Stimulated activated naive B cell treated with anti-CD40 and anti-IgM and Interleukin-4, amounts not matched to agents 10 μg/mL and 1 μg/mL and 100 μg/mL, for 72 hours (primary cell): ENCODE measurements at regions not wholly inside any gene's neighbourhood (a gene's known extent, or its start where the extent isn't known, plus 50 kb on each side); places are given as distances from the start of the nearest gene placed in this dataset.
"Not testable (repeated sequence)": the region's sequence is repeated elsewhere in the genome, so short reads cannot be mapped to it uniquely, and the experiment has no call there.

Source experiments
- ATAC-seq, 2 donors: fragments of 150-1000 bp; cut with Tn5 transposase; replicated peaks; 2 replicates each; pipeline ENCODE4 v1.10.0; 2021; ENCODE audit warnings: moderate library complexity in 1 of 2
- DNase-seq: peaks from one replicate; pipeline ENCODE4 v3.0.0; 2021
- H3K27ac Mint-ChIP-seq: one replicate; pipeline ENCODE4 v1.8.0; 2022; ENCODE audit warnings: mild to moderate bottlenecking, mixed read lengths
- H3K27me3 Mint-ChIP-seq, 2 donors: one replicate each; pipeline ENCODE4 v1.8.0; 2022; ENCODE audit warnings: mixed read lengths in 2 of 2
- H3K36me3 Mint-ChIP-seq, 2 donors: one replicate each; pipeline ENCODE4 v1.8.0; 2022; ENCODE audit warnings: mixed read lengths in 2 of 2, mild to moderate bottlenecking in 1 of 2
- H3K4me1 Mint-ChIP-seq, 2 donors: one replicate each; pipeline ENCODE4 v1.8.0; 2022; ENCODE audit warnings: mixed read lengths in 2 of 2, mild to moderate bottlenecking in 1 of 2
- H3K4me3 Mint-ChIP-seq, 2 donors: one replicate each; pipeline ENCODE4 v1.8.0; 2022; ENCODE audit warnings: mild to moderate bottlenecking in 2 of 2, mixed read lengths in 2 of 2, moderate library complexity in 1 of 2
- H3K9me3 Mint-ChIP-seq, 2 donors: one replicate each; pipeline ENCODE4 v1.8.0; 2022; ENCODE audit warnings: mixed read lengths in 2 of 2, mild to moderate bottlenecking in 1 of 2

GRCh38 chr16:66028510-66029216 lies 337.8 kb upstream of the CDH5 start:
- Mint-ChIP-seq H3K36me3 (no peaks in the 10 kb centered on the region), H3K4me3 (no peak overlapping the region), H3K27ac (no peak overlapping the region), H3K9me3 (peaks cover 7 to 18% of the 10 kb centered on the region in 2 donors), H3K27me3 (no peaks in the 10 kb centered on the region), H3K4me1 (no peaks in the 10 kb centered on the region)
- DNase-seq (no peak), ATAC-seq (no peak)

GRCh38 chr16:66026787-66027330 lies 339.6 kb upstream of the CDH5 start:
- H3K27me3 Mint-ChIP-seq, result peaks cover 0 to 6% of the 10 kb centered on the region in 2 donors
- peaks cover 7 to 18% of the 10 kb centered on the region in 2 donors for H3K9me3 Mint-ChIP-seq
- no peaks in the 10 kb centered on the region for H3K4me1 Mint-ChIP-seq
- no peak overlapping the region for H3K27ac Mint-ChIP-seq
- H3K4me3 Mint-ChIP-seq, result no peak overlapping the region
- no peaks in the 10 kb centered on the region for H3K36me3 Mint-ChIP-seq
- DNase-seq, result no peak
- ATAC-seq, result no peak

GRCh38 chr16:66026211-66026610 lies 340.3 kb upstream of the CDH5 start:
- H3K4me1 Mint-ChIP-seq, result no peaks in the 10 kb centered on the region
- H3K36me3 Mint-ChIP-seq, result no peaks in the 10 kb centered on the region
- H3K27ac Mint-ChIP-seq, result no peak overlapping the region
- peaks cover 7 to 18% of the 10 kb centered on the region in 2 donors for H3K9me3 Mint-ChIP-seq
- H3K27me3 Mint-ChIP-seq, result peaks cover 0 to 9% of the 10 kb centered on the region in 2 donors
- H3K4me3 Mint-ChIP-seq, result no peak overlapping the region
- DNase-seq (no peak), ATAC-seq (no peak)

GRCh38 chr16:66025751-66026150 lies 340.7 kb upstream of the CDH5 start:
- ATAC-seq (no peak), DNase-seq (no peak)
- peaks cover 7 to 18% of the 10 kb centered on the region in 2 donors for H3K9me3 Mint-ChIP-seq
- no peak overlapping the region for H3K27ac Mint-ChIP-seq
- H3K27me3 Mint-ChIP-seq, result peaks cover 0 to 9% of the 10 kb centered on the region in 2 donors
- H3K4me1 Mint-ChIP-seq, result no peaks in the 10 kb centered on the region
- no peaks in the 10 kb centered on the region for H3K36me3 Mint-ChIP-seq
- no peak overlapping the region for H3K4me3 Mint-ChIP-seq

- H3K4me3 Mint-ChIP-seq, ATAC-seq, H3K4me1 Mint-ChIP-seq: not testable (repeated sequence)
Observed at GRCh38 chr16:66024567-66024966, 341.9 kb upstream of the CDH5 start.

GRCh38 chr16:66023481-66023880 lies 343.0 kb upstream of the CDH5 start:
- H3K27me3 Mint-ChIP-seq, result peaks cover 0 to 9% of the 10 kb centered on the region in 2 donors
- DNase-seq, result no peak
- no peak for ATAC-seq
- no peaks in the 10 kb centered on the region for H3K36me3 Mint-ChIP-seq
- no peaks in the 10 kb centered on the region for H3K4me1 Mint-ChIP-seq
- no peak overlapping the region for H3K4me3 Mint-ChIP-seq
- peaks cover 7 to 18% of the 10 kb centered on the region in 2 donors for H3K9me3 Mint-ChIP-seq
- no peak overlapping the region for H3K27ac Mint-ChIP-seq

More at GRCh38 chr16:66024567-66024966, 341.9 kb upstream of the CDH5 start:
- not testable (repeated sequence) for H3K27me3 Mint-ChIP-seq, DNase-seq, H3K27ac Mint-ChIP-seq, H3K36me3 Mint-ChIP-seq
- H3K9me3 Mint-ChIP-seq, result peaks cover 7 to 18% of the 10 kb centered on the region in 2 donors

- ATAC-seq, result peak in 1 of 2 donors; percentile 57
- Mint-ChIP-seq H3K36me3 (no peaks in the 10 kb centered on the region), H3K4me3 (no peak overlapping the region), H3K27ac (no peak overlapping the region), H3K4me1 (no peaks in the 10 kb centered on the region), H3K27me3 (peaks cover 0 to 9% of the 10 kb centered on the region in 2 donors), H3K9me3 (peaks cover 7 to 11% of the 10 kb centered on the region in 2 donors)
- no peak for DNase-seq
Observed at GRCh38 chr16:66020642-66021041, 345.8 kb upstream of the CDH5 start.

- no peaks in the 10 kb centered on the region for H3K4me1 Mint-ChIP-seq
- H3K27me3 Mint-ChIP-seq, result peaks cover 0 to 9% of the 10 kb centered on the region in 2 donors
- no peak for DNase-seq
- H3K9me3 Mint-ChIP-seq, result peaks cover 7 to 10% of the 10 kb centered on the region in 2 donors
- no peak overlapping the region for H3K4me3 Mint-ChIP-seq
- H3K36me3 Mint-ChIP-seq, result no peaks in the 10 kb centered on the region
- no peak for ATAC-seq
- H3K27ac Mint-ChIP-seq, result no peak overlapping the region
Observed at GRCh38 chr16:66020046-66020445, 346.4 kb upstream of the CDH5 start.

GRCh38 chr16:66019502-66019901 lies 347.0 kb upstream of the CDH5 start:
- H3K27me3 Mint-ChIP-seq, H3K27ac Mint-ChIP-seq, H3K4me3 Mint-ChIP-seq, H3K4me1 Mint-ChIP-seq, H3K36me3 Mint-ChIP-seq, H3K9me3 Mint-ChIP-seq, ATAC-seq, DNase-seq: not testable (repeated sequence)

- ATAC-seq (no peak), DNase-seq (no peak)
- Mint-ChIP-seq H3K36me3 (no peaks in the 10 kb centered on the region), H3K27ac (no peak overlapping the region), H3K4me1 (no peaks in the 10 kb centered on the region), H3K9me3 (no peaks in the 10 kb centered on the region), H3K4me3 (no peak overlapping the region), H3K27me3 (peaks cover 0 to 6% of the 10 kb centered on the region in 2 donors)
Observed at GRCh38 chr16:66014221-66014620, 352.3 kb upstream of the CDH5 start.

- H3K27ac Mint-ChIP-seq, result no peak overlapping the region
Observed at GRCh38 chr16:66013486-66013885, 353.0 kb upstream of the CDH5 start.

GRCh38 chr16:66008136-66008535 lies 358.4 kb upstream of the CDH5 start:
- Mint-ChIP-seq H3K9me3 (no peaks in the 10 kb centered on the region), H3K27me3 (no peaks in the 10 kb centered on the region), H3K4me1 (no peaks in the 10 kb centered on the region), H3K4me3 (no peak overlapping the region), H3K27ac (no peak overlapping the region), H3K36me3 (no peaks in the 10 kb centered on the region)
- DNase-seq (no peak), ATAC-seq (no peak)

More at GRCh38 chr16:66013486-66013885, 353.0 kb upstream of the CDH5 start:
- Mint-ChIP-seq H3K36me3 (no peaks in the 10 kb centered on the region), H3K4me1 (no peaks in the 10 kb centered on the region), H3K9me3 (no peaks in the 10 kb centered on the region), H3K27me3 (peaks cover 0 to 6% of the 10 kb centered on the region in 2 donors), H3K4me3 (no peak overlapping the region)
- no peak for ATAC-seq
- no peak for DNase-seq

GRCh38 chr16:66007717-66008116 lies 358.8 kb upstream of the CDH5 start:
- Mint-ChIP-seq H3K27me3 (no peaks in the 10 kb centered on the region), H3K4me3 (no peak overlapping the region), H3K9me3 (no peaks in the 10 kb centered on the region), H3K4me1 (no peaks in the 10 kb centered on the region), H3K36me3 (no peaks in the 10 kb centered on the region), H3K27ac (no peak overlapping the region)
- ATAC-seq, result no peak
- no peak for DNase-seq

GRCh38 chr16:66006485-66006884 lies 360.0 kb upstream of the CDH5 start:
- Mint-ChIP-seq H3K4me1 (no peaks in the 10 kb centered on the region), H3K27ac (no peak overlapping the region), H3K27me3 (no peaks in the 10 kb centered on the region), H3K9me3 (no peaks in the 10 kb centered on the region), H3K4me3 (no peak overlapping the region), H3K36me3 (no peaks in the 10 kb centered on the region)
- no peak for ATAC-seq
- no peak for DNase-seq

- H3K9me3 Mint-ChIP-seq, result no peaks in the 10 kb centered on the region
- no peak overlapping the region for H3K27ac Mint-ChIP-seq
- no peaks in the 10 kb centered on the region for H3K4me1 Mint-ChIP-seq
- ATAC-seq (no peak), DNase-seq (no peak)
- H3K36me3 Mint-ChIP-seq, result no peaks in the 10 kb centered on the region
- no peaks in the 10 kb centered on the region for H3K27me3 Mint-ChIP-seq
- H3K4me3 Mint-ChIP-seq, result no peak overlapping the region
Observed at GRCh38 chr16:66004699-66005098, 361.8 kb upstream of the CDH5 start.
